DOHH2 (cell line): ENCODE measurements at regions not wholly inside any gene's neighbourhood (a gene's known extent, or its start where the extent isn't known, plus 50 kb on each side); places are given as distances from the start of the nearest gene placed in this dataset.

ENCODE experiments used
- EZH2phosphoT487 ChIP-seq: fragments of 200-600 bp; sonication (generic); IDR thresholded peaks from 2 replicates; pipeline ENCODE4 v1.6.1; 2017; ENCODE audit warnings: borderline replicate concordance, mild to moderate bottlenecking, antibody characterized with exemption, low read length, moderate library complexity, mixed read lengths
- TF ChIP-seq, protein P1 (sequence below): fragments of 200-600 bp; sonication (generic); IDR thresholded peaks from one replicate; pipeline ENCODE4 v1.5.1; 2014; ENCODE audit warnings: antibody characterized with exemption, mild to moderate bottlenecking, low read depth, low read length; ENCODE audit not compliant: poor library complexity, severe bottlenecking

- TF ChIP-seq, protein P1, sequence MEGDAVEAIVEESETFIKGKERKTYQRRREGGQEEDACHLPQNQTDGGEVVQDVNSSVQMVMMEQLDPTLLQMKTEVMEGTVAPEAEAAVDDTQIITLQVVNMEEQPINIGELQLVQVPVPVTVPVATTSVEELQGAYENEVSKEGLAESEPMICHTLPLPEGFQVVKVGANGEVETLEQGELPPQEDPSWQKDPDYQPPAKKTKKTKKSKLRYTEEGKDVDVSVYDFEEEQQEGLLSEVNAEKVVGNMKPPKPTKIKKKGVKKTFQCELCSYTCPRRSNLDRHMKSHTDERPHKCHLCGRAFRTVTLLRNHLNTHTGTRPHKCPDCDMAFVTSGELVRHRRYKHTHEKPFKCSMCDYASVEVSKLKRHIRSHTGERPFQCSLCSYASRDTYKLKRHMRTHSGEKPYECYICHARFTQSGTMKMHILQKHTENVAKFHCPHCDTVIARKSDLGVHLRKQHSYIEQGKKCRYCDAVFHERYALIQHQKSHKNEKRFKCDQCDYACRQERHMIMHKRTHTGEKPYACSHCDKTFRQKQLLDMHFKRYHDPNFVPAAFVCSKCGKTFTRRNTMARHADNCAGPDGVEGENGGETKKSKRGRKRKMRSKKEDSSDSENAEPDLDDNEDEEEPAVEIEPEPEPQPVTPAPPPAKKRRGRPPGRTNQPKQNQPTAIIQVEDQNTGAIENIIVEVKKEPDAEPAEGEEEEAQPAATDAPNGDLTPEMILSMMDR: no peak
- no peak for TF ChIP-seq EZH2phosphoT487
These were observed 683.9 kb downstream of the XPNPEP1 start for GRCh38 chr10:109239371-109239770.
